GM12892 (cell line): ENCODE measurements at regions not wholly inside any gene's neighbourhood (a gene's known extent, or its start where the extent isn't known, plus 50 kb on each side); places are given as distances from the start of the nearest gene placed in this dataset.

ENCODE experiments used
- POLR2A ChIP-seq: IDR thresholded peaks from 2 replicates; pipeline ENCODE4 v1.6.1; 2011; ENCODE audit warnings: low read depth, low read length, control low read depth
- POLR2AphosphoS5 ChIP-seq: IDR thresholded peaks from 2 replicates; pipeline ENCODE4 v1.6.1; 2011; ENCODE audit warnings: low read depth, low read length, control low read depth
- TAF1 ChIP-seq: IDR thresholded peaks from 2 replicates; pipeline ENCODE4 v1.6.1; 2011; ENCODE audit warnings: low read depth, mild to moderate bottlenecking, control low read depth, low read length, borderline replicate concordance

GRCh38 chr5:82847562-82847961 lies 229.6 kb downstream of the TMEM167A start:
- TF ChIP-seq POLR2A (no peak), TAF1 (no peak), POLR2AphosphoS5 (no peak)
